IMR-90 (cell line): ENCODE measurements at regions not wholly inside any gene's neighbourhood (a gene's known extent, or its start where the extent isn't known, plus 50 kb on each side); places are given as distances from the start of the nearest gene placed in this dataset.

Experiments used
- ATAC-seq: fragments of 200-7000 bp; cut with Tn5 transposase; 2 replicates; pipeline ENCODE4 v1.9.1; 2020; ENCODE audit warnings: low read depth, mild to moderate bottlenecking, moderate library complexity
- BruUV-seq: library from RNA; stranded (reverse); fragments of 400-500 nt; replicated peaks from 2 replicates; lab custom pipeline; 2021; lab: Mats Ljungman, UMichigan
- CTCF ChIA-PET: fragments of 300-600 bp; formaldehyde crosslinking; extraction: SDS; loops from one replicate; lab custom pipeline; 2021; ENCODE audit warnings: antibody characterized with exemption; lab: Yijun Ruan, JAX
- POLR2A ChIA-PET: fragments of 300-600 bp; sonication (Branson Sonifier 250); formaldehyde crosslinking; loops from one replicate; lab custom pipeline; 2022; ENCODE audit warnings: antibody characterized with exemption; ENCODE audit not compliant: unreplicated experiment; lab: Charles Lee
- DNase-seq: peaks from one replicate; pipeline ENCODE4 v3.0.0; 2013
- H2AFZ ChIP-seq: replicated peaks from 2 replicates; pipeline ENCODE3; 2013; ENCODE audit warnings: low read length, mild to moderate bottlenecking; ENCODE audit not compliant: poor library complexity
- H2AK5ac ChIP-seq: 2 replicates; pipeline ENCODE4 v1.6.1; 2013; ENCODE audit warnings: low read depth, low read length, inconsistent platforms
- H2AK9ac ChIP-seq: replicated peaks from 2 replicates; pipeline ENCODE3; 2013; ENCODE audit warnings: mild to moderate bottlenecking, low read depth, low read length, moderate library complexity; ENCODE audit not compliant: poor library complexity
- H2BK120ac ChIP-seq: 2 replicates; pipeline ENCODE4 v1.6.1; 2013; ENCODE audit warnings: low read depth, low read length, inconsistent platforms
- H2BK15ac ChIP-seq: 3 replicates; pipeline ENCODE4 v1.6.1; 2013; ENCODE audit warnings: low read depth, low read length, inconsistent platforms
- H2BK20ac ChIP-seq: 2 replicates; pipeline ENCODE4 v1.6.1; 2013; ENCODE audit warnings: low read depth, mild to moderate bottlenecking, inconsistent platforms, low read length, moderate library complexity
- H2BK5ac ChIP-seq: 2 replicates; pipeline ENCODE4 v1.6.1; 2013; ENCODE audit warnings: mild to moderate bottlenecking, low read depth, low read length, inconsistent platforms; ENCODE audit not compliant: poor library complexity, severe bottlenecking
- H3K14ac ChIP-seq: replicated peaks from 2 replicates; pipeline ENCODE4 v1.6.1; 2013; ENCODE audit warnings: low read depth, low read length, inconsistent platforms
- H3K18ac ChIP-seq: 2 replicates; pipeline ENCODE4 v1.6.1; 2013; ENCODE audit warnings: low read depth, low read length, control low read depth
- H3K23ac ChIP-seq: 2 replicates; pipeline ENCODE4 v1.6.1; 2013; ENCODE audit warnings: low read depth, low read length, inconsistent platforms
- H3K27ac ChIP-seq: 2 replicates; pipeline ENCODE4 v1.5.1; 2013; ENCODE audit warnings: mild to moderate bottlenecking, control low read depth, low read length; ENCODE audit not compliant: insufficient read depth
- H3K27me3 ChIP-seq: 2 replicates; pipeline ENCODE4 v1.6.1; 2013; ENCODE audit warnings: low read length; ENCODE audit not compliant: control insufficient read depth, insufficient read depth
- H3K36me3 ChIP-seq: 2 replicates; pipeline ENCODE4 v1.6.1; 2013; ENCODE audit warnings: low read length, mixed read lengths; ENCODE audit not compliant: control insufficient read depth, insufficient read depth
- H3K4ac ChIP-seq: 2 replicates; pipeline ENCODE4 v1.6.1; 2013; ENCODE audit warnings: low read depth, low read length, inconsistent platforms
- H3K4me1 ChIP-seq: 2 replicates; pipeline ENCODE4 v1.6.1; 2013; ENCODE audit warnings: low read length, mixed read lengths; ENCODE audit not compliant: control insufficient read depth, insufficient read depth
- H3K4me2 ChIP-seq: 2 replicates; pipeline ENCODE4 v1.6.1; 2013; ENCODE audit warnings: low read depth, mild to moderate bottlenecking, control low read depth, low read length, moderate library complexity
- H3K4me3 ChIP-seq: 2 replicates; pipeline ENCODE4 v1.5.1; 2013; ENCODE audit warnings: low read depth, mild to moderate bottlenecking, control low read depth, low read length, moderate library complexity; ENCODE audit not compliant: insufficient read depth
- H3K56ac ChIP-seq: 2 replicates; pipeline ENCODE4 v1.6.1; 2013; ENCODE audit warnings: low read length, inconsistent platforms; ENCODE audit not compliant: insufficient read depth; ENCODE audit errors: extremely low read depth
- H3K79me1 ChIP-seq, 2 experiments: 2 replicates each; pipeline ENCODE4 v1.6.1; 2013; ENCODE audit warnings: low read length in 2 of 2, inconsistent platforms in 1 of 2, low read depth in 1 of 2
- H3K9ac ChIP-seq: 2 replicates; pipeline ENCODE4 v1.6.1; 2013; ENCODE audit warnings: low read depth, low read length, control low read depth
- H3K9me1 ChIP-seq: 2 replicates; pipeline ENCODE4 v1.6.1; 2013; ENCODE audit warnings: low read length, inconsistent platforms; ENCODE audit not compliant: insufficient read depth
- H3K9me3 ChIP-seq: 2 replicates; pipeline ENCODE4 v1.6.1; 2013; ENCODE audit warnings: low read length; ENCODE audit not compliant: control insufficient read depth, insufficient read depth
- H4K20me1 ChIP-seq: 2 replicates; pipeline ENCODE4 v1.6.1; 2013; ENCODE audit warnings: low read length, inconsistent platforms; ENCODE audit not compliant: insufficient read depth
- H4K5ac ChIP-seq: 2 replicates; pipeline ENCODE4 v1.6.1; 2013; ENCODE audit warnings: mild to moderate bottlenecking, low read depth, low read length, control low read depth
- H4K8ac ChIP-seq, 2 experiments: 2 replicates each; pipeline ENCODE4 v1.6.1; 2013; ENCODE audit warnings: low read depth in 2 of 2, low read length in 2 of 2, control low read depth in 1 of 2, inconsistent platforms in 1 of 2
- H4K91ac ChIP-seq: 2 replicates; pipeline ENCODE4 v1.6.1; 2013; ENCODE audit warnings: low read depth, low read length, inconsistent platforms; ENCODE audit not compliant: insufficient read depth
- BHLHE40 ChIP-seq: fragments of 150-350 bp; IDR thresholded peaks from 2 replicates; pipeline ENCODE4 v1.6.1; 2016; ENCODE audit warnings: mild to moderate bottlenecking, low read depth, low read length
- CEBPB ChIP-seq: IDR thresholded peaks from 2 replicates; pipeline ENCODE4 v1.6.1; 2012; ENCODE audit warnings: low read depth, low read length, improper control_type of control experiment
- CHD1 ChIP-seq: IDR thresholded peaks from 2 replicates; pipeline ENCODE4 v1.6.1; 2012; ENCODE audit warnings: low read depth, low read length, improper control_type of control experiment
- CTCF ChIP-seq: conservative IDR thresholded peaks from 2 replicates; pipeline ENCODE4 v1.5.1; 2012; ENCODE audit warnings: mild to moderate bottlenecking, low read depth, low read length, improper control_type of control experiment
- FOS ChIP-seq: fragments of 150-350 bp; IDR thresholded peaks from 2 replicates; pipeline ENCODE4 v1.6.1; 2016; ENCODE audit warnings: low read depth, low read length
- MAFK ChIP-seq: IDR thresholded peaks from 2 replicates; pipeline ENCODE4 v1.6.1; 2012; ENCODE audit warnings: low read depth, low read length, improper control_type of control experiment
- MAZ ChIP-seq: IDR thresholded peaks from 2 replicates; pipeline ENCODE4 v1.6.1; 2012; ENCODE audit warnings: low read depth, mild to moderate bottlenecking, low read length, improper control_type of control experiment, moderate library complexity, borderline replicate concordance
- MXI1 ChIP-seq: IDR thresholded peaks from 2 replicates; pipeline ENCODE4 v1.6.1; 2012; ENCODE audit warnings: low read depth, mild to moderate bottlenecking, low read length, moderate library complexity, borderline replicate concordance
- NFE2L2 ChIP-seq: fragments of 150-350 bp; IDR thresholded peaks from 2 replicates; pipeline ENCODE4 v1.6.1; 2016; ENCODE audit warnings: low read depth, mild to moderate bottlenecking, low read length
- POLR2A ChIP-seq: IDR thresholded peaks from 2 replicates; pipeline ENCODE4 v1.6.1; 2012; ENCODE audit warnings: mild to moderate bottlenecking, low read depth, low read length
- RAD21 ChIP-seq: IDR thresholded peaks from 2 replicates; pipeline ENCODE4 v1.6.1; 2012; ENCODE audit warnings: low read length, improper control_type of control experiment
- RCOR1 ChIP-seq: IDR thresholded peaks from 2 replicates; pipeline ENCODE4 v1.6.1; 2012; ENCODE audit warnings: mild to moderate bottlenecking, low read length, improper control_type of control experiment; ENCODE audit not compliant: insufficient replicate concordance
- RFX5 ChIP-seq: IDR thresholded peaks from 2 replicates; pipeline ENCODE4 v1.8.0; 2012; ENCODE audit warnings: low read depth, mild to moderate bottlenecking, low read length, moderate library complexity
- SMC3 ChIP-seq: fragments of 150-350 bp; IDR thresholded peaks from 2 replicates; pipeline ENCODE4 v1.6.1; 2016; ENCODE audit warnings: low read depth, mild to moderate bottlenecking, antibody characterized with exemption, low read length, moderate library complexity
- USF2 ChIP-seq: fragments of 150-350 bp; IDR thresholded peaks from 2 replicates; pipeline ENCODE4 v1.6.1; 2017; ENCODE audit warnings: mild to moderate bottlenecking, antibody characterized with exemption, low read length, low read depth
- WGBS, 2 experiments: methylation state at CpG; one replicate each; pipeline versions ENCODE4 v1.1.5 to v1.1.7; 2013; ENCODE audit warnings: missing lambda C conversion rate in 2 of 2; ENCODE audit not compliant: insufficient read length in 1 of 2; ENCODE audit errors: extremely low coverage in 2 of 2; 5-methylcytosine and 5-hydroxymethylcytosine counted together
- dilution Hi-C: fragments of 300-500 bp; cut with HindIII; formaldehyde crosslinking; loops from one replicate; pipeline ENCODE4 v1.14.3; 2018; ENCODE audit warnings: low sequenced_read_pairs; ENCODE audit not compliant: unreplicated experiment
- in situ Hi-C: fragments of 300-500 bp; cut with MboI; formaldehyde crosslinking; loops from 3 replicates; pipeline ENCODE4 v1.14.3; 2019; ENCODE audit warnings: low sequenced_read_pairs, inconsistent platforms, mixed read lengths
- intact Hi-C: fragments of 100-400 bp; cut with micrococcal nuclease; formaldehyde crosslinking; loops from 2 replicates; pipeline ENCODE4 v1.10.0; 2022
- TF ChIP-seq, protein P1 (sequence below): fragments of 150-350 bp; IDR thresholded peaks from 2 replicates; pipeline ENCODE4 v1.6.1; 2016; ENCODE audit warnings: low read depth, mild to moderate bottlenecking, low read length, moderate library complexity, borderline replicate concordance

DNA sequence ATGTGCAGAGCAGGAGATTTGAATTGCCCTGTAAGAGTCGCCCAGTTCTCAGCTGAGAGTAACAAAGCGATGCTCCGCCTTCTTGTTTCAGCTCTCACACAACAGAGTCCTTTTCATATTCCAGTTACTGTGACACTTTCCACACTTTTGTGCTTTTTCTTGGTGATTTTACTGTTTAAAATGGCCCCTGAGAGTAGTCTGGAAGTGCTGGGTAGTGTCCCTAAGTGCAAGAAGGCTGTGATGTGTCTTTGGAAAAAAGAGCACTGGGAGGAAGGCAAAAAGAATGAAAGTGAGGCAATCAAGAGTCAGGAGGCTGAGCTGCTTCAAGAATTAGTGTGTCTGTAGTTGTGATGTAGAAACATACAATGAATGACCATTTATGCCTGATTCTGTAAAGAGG is 201.2 kb upstream of the SEMA3E start:
- H2BK20ac ChIP-seq, result no peak overlapping the region
- H3K4ac ChIP-seq, result no peak overlapping the region
- no peaks in the 10 kb centered on the region for H3K9me3 ChIP-seq
- no peaks in the 10 kb centered on the region for H3K9me1 ChIP-seq
- no peak overlapping the region for H4K5ac ChIP-seq
- no peak overlapping the region for H2AK9ac ChIP-seq
- in situ Hi-C loops (no loop called here), dilution Hi-C loops (no loop called here), intact Hi-C loops (no loop called here)
- no TSS peak for BruUV-seq
- H2BK5ac ChIP-seq, result no peak overlapping the region
- H3K27ac ChIP-seq, result no peak overlapping the region
- H4K91ac ChIP-seq, result no peak overlapping the region
- H2AFZ ChIP-seq, result no peak overlapping the region
- no peak for TF ChIP-seq FOS
- TF ChIP-seq RCOR1, result no peak
- no peak for TF ChIP-seq USF2
- TF ChIP-seq NFE2L2, result no peak
- TF ChIP-seq RFX5, result no peak
- no peak for TF ChIP-seq POLR2A
- TF ChIP-seq MAZ, result no peak
- no peak for TF ChIP-seq CTCF
- TF ChIP-seq, protein P1, sequence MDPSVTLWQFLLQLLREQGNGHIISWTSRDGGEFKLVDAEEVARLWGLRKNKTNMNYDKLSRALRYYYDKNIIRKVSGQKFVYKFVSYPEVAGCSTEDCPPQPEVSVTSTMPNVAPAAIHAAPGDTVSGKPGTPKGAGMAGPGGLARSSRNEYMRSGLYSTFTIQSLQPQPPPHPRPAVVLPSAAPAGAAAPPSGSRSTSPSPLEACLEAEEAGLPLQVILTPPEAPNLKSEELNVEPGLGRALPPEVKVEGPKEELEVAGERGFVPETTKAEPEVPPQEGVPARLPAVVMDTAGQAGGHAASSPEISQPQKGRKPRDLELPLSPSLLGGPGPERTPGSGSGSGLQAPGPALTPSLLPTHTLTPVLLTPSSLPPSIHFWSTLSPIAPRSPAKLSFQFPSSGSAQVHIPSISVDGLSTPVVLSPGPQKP, result no peak
- TF ChIP-seq MAFK, result no peak
- TF ChIP-seq SMC3, result no peak
- TF ChIP-seq CEBPB, result no peak
- TF ChIP-seq MXI1, result no peak
- TF ChIP-seq CHD1, result no peak
- TF ChIP-seq BHLHE40, result no peak
- no peak for TF ChIP-seq RAD21
- H3K14ac ChIP-seq, result no peak overlapping the region
- H4K8ac ChIP-seq, result no peak overlapping the region
- ChIA-PET CTCF (interaction anchor here (0.8 kb wide), 1 partner anchor 10 kb away, joined by 3 read pairs; no protein-coding TSS in a partner anchor), POLR2A (no interaction called here)
- H3K4me3 ChIP-seq, result no peak overlapping the region
- H3K27me3 ChIP-seq, result no peaks in the 10 kb centered on the region
- no peak for DNase-seq
- no CpG with 5 or more reads among the region's 3 CpGs for WGBS, 2 experiments
- H4K20me1 ChIP-seq, result no peaks in the 10 kb centered on the region
- H3K18ac ChIP-seq, result no peak overlapping the region
- no peak overlapping the region for H3K9ac ChIP-seq
- H3K4me2 ChIP-seq, result no peak overlapping the region
- H3K79me1 ChIP-seq, result no peaks in the 10 kb centered on the region
- no peak overlapping the region for H3K56ac ChIP-seq
- no peak overlapping the region for H2BK15ac ChIP-seq
- H2AK5ac ChIP-seq, result no peak overlapping the region
- H2BK120ac ChIP-seq, result no peak overlapping the region
- no peaks in the 10 kb centered on the region for H3K36me3 ChIP-seq
- H3K4me1 ChIP-seq, result no peaks in the 10 kb centered on the region
- ATAC-seq, result no peak
- H3K23ac ChIP-seq, result no peak overlapping the region
